SU-DHL-6 (cell line): ENCODE measurements at regions not wholly inside any gene's neighbourhood (a gene's known extent, or its start where the extent isn't known, plus 50 kb on each side); places are given as distances from the start of the nearest gene placed in this dataset.
"Not testable (repeated sequence)": the region's sequence is repeated elsewhere in the genome, so short reads cannot be mapped to it uniquely, and the experiment has no call there.

ENCODE experiments used
- H2AFZ ChIP-seq: fragments of 200-600 bp; sonication (generic); 2 replicates; pipeline ENCODE4 v1.6.1; 2014; ENCODE audit warnings: low read depth, mild to moderate bottlenecking, moderate library complexity, mixed read lengths, antibody characterized with exemption, low read length; ENCODE audit not compliant: severe bottlenecking
- H3F3A ChIP-seq: fragments of 200-600 bp; shearing (Covaris generic); 2 replicates; pipeline ENCODE4 v1.6.0; 2016; ENCODE audit warnings: antibody characterized with exemption, mild to moderate bottlenecking; ENCODE audit not compliant: insufficient read depth
- H3K27ac ChIP-seq: fragments of 200-600 bp; sonication (generic); 2 replicates; pipeline ENCODE4 v1.5.1; 2016; ENCODE audit warnings: low read depth, mild to moderate bottlenecking, low read length, moderate library complexity, mixed read lengths
- H3K27me3 ChIP-seq: fragments of 200-600 bp; sonication (generic), shearing (Covaris generic); 2 replicates; pipeline ENCODE4 v1.6.0; 2014; ENCODE audit warnings: mild to moderate bottlenecking, low read length
- H3K36me3 ChIP-seq: fragments of 200-600 bp; sonication (generic); 2 replicates; pipeline ENCODE4 v1.6.1; 2014; ENCODE audit warnings: mild to moderate bottlenecking, low read length, mixed read lengths
- H3K4me2 ChIP-seq: fragments of 300-600, 200-600 bp; shearing (Covaris generic), sonication (generic); 2 replicates; pipeline ENCODE4 v1.6.0; 2014; ENCODE audit warnings: low read length, low read depth, mild to moderate bottlenecking; ENCODE audit not compliant: poor library complexity, severe bottlenecking
- H3K4me3 ChIP-seq: fragments of 200-600 bp; sonication (generic); 2 replicates; pipeline ENCODE4 v1.5.1; 2014; ENCODE audit warnings: antibody characterized with exemption, low read length, mild to moderate bottlenecking, mixed read lengths; ENCODE audit not compliant: insufficient read depth, poor library complexity, severe bottlenecking
- H3K79me2 ChIP-seq: fragments of 200-600 bp; sonication (generic); 2 replicates; pipeline ENCODE4 v1.6.1; 2014; ENCODE audit warnings: mild to moderate bottlenecking, low read length, moderate library complexity; ENCODE audit not compliant: insufficient read depth
- H3K9ac ChIP-seq: fragments of 200-600 bp; sonication (generic); 2 replicates; pipeline ENCODE4 v1.7.0; 2014; ENCODE audit warnings: mild to moderate bottlenecking, low read length
- H3K9me2 ChIP-seq: fragments of 200-600 bp; sonication (generic); replicated peaks from 2 replicates; pipeline ENCODE4 v1.6.1; 2014; ENCODE audit warnings: low read length; ENCODE audit not compliant: insufficient read depth
- H3K9me3 ChIP-seq: fragments of 200-600 bp; sonication (generic); 2 replicates; pipeline ENCODE4 v1.6.1; 2014; ENCODE audit warnings: low read length, mixed read lengths; ENCODE audit not compliant: insufficient read depth
- H4K20me1 ChIP-seq: fragments of 200-600 bp; sonication (generic); 2 replicates; pipeline ENCODE4 v1.6.1; 2014; ENCODE audit warnings: low read depth, mild to moderate bottlenecking, antibody characterized with exemption, low read length, moderate library complexity, mixed read lengths
- CTCF ChIP-seq: fragments of 200-600 bp; sonication (generic); IDR thresholded peaks from one replicate; pipeline ENCODE4 v1.5.1; 2017; ENCODE audit warnings: antibody characterized with exemption, mild to moderate bottlenecking, low read length, moderate library complexity; ENCODE audit not compliant: insufficient read depth, poor library complexity, severe bottlenecking
- EZH2phosphoT487 ChIP-seq: fragments of 200-600 bp; sonication (generic), shearing (Covaris generic); conservative IDR thresholded peaks from 2 replicates; pipeline ENCODE4 v1.6.1; 2018; ENCODE audit warnings: mild to moderate bottlenecking, antibody characterized with exemption, low read length, moderate library complexity, mixed read lengths

DNA sequence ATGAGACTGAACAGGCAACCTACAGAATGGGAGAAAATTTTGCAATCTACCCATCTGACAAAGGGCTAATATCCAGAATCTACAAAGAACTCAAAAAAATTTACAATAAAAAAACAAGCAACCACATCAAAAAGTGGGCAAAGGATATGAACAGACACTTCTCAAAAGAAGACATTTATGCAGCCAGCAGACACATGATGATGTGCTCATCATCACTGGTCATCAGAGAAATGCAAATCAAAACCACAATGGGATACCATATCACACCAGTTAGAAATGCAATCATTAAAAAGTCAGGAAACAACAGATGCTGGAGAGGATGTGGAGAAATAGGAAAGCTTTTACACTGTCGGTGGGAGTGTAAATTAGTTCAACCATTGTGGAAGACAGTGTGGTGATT lies 51.7 kb upstream of the PAXBP1 start:
- H2AFZ ChIP-seq, H3F3A ChIP-seq, H3K9ac ChIP-seq, H3K79me2 ChIP-seq, H3K9me3 ChIP-seq, H3K4me3 ChIP-seq, H3K4me2 ChIP-seq, H3K27ac ChIP-seq, H3K9me2 ChIP-seq, H3K36me3 ChIP-seq, H4K20me1 ChIP-seq, H3K27me3 ChIP-seq: not testable (repeated sequence)

DNA sequence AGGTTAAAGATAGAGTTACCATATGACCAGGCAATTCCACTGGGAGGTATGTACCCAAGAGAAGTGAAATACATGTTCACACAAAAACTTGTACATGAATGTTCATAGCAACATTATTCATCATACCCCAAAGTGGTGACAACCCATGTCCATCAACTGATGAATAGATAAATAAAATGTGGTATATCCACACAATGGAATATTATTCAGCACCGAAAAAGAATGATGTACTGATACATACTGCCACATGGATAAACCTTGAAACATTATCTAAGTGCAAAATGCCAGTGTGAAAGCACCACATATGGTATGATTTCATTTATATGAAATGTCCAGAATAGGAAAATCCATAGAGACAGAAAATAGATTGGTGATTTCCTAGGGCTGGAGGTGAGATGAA lies 53.4 kb upstream of the PAXBP1 start:
- Histone ChIP-seq H3K9ac (no peak overlapping the region), H3K4me3 (no peak overlapping the region), H2AFZ (no peak overlapping the region), H3K79me2 (no peaks in the 10 kb centered on the region), H4K20me1 (no peaks in the 10 kb centered on the region), H3F3A (no peaks in the 10 kb centered on the region), H3K27me3 (no peaks in the 10 kb centered on the region), H3K9me3 (no peaks in the 10 kb centered on the region), H3K4me2 (no peak overlapping the region), H3K36me3 (no peaks in the 10 kb centered on the region), H3K9me2 (no peaks in the 10 kb centered on the region; the same call in 1 of the 2 replicates), H3K27ac (no peak overlapping the region)
- TF ChIP-seq EZH2phosphoT487: no peak
- no peak for TF ChIP-seq CTCF

DNA sequence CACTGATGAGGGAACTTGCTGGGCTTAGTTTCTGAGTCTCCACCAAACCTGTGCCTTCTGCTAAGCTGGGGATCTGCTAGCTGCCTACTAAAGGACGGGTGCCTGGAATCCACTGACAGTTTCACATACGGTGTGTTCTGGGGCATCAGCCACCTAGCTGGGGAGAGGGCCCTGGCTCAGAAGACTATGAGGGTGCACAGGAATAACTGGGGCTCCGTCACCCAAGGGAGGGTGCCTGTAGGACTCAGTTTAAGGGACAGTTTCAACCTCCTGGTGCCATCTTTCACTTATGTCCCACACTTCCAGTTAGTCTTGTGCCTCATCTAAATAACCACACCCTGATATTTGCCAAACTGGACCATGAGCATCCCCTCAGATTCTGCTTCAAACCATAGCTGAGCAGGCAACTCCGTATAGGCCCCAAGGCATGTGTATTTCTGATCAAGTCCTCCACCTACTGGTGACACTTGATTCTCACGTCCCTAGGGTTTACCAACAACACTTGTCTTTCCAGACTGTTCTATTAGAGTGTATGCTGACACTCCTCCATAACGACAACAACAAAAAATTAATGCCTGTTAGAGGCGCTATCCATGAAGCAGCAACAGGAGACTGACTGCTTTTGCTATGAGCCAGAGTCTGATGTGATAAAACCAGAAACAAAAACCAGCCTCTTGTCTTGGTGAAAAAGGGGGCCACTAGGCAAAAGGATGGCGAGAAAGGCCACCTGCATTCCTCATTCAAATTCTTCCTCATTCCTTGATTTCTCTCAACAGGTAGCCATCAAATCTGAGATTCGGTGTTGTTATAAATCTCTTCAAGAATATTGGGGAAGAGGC lies 55.0 kb upstream of the PAXBP1 start:
- H3K9ac ChIP-seq: no peak overlapping the region
- H3K4me3 ChIP-seq: no peak overlapping the region
- no peak overlapping the region for H3K27ac ChIP-seq
- no peaks in the 10 kb centered on the region for H3K9me2 ChIP-seq
- no peaks in the 10 kb centered on the region for H3K27me3 ChIP-seq
- no peak overlapping the region for H2AFZ ChIP-seq
- no peaks in the 10 kb centered on the region for H3F3A ChIP-seq
- H4K20me1 ChIP-seq: no peaks in the 10 kb centered on the region
- H3K36me3 ChIP-seq: no peaks in the 10 kb centered on the region
- H3K79me2 ChIP-seq: no peaks in the 10 kb centered on the region
- no peaks in the 10 kb centered on the region for H3K9me3 ChIP-seq
- no peak overlapping the region for H3K4me2 ChIP-seq
- no peak for TF ChIP-seq EZH2phosphoT487
- TF ChIP-seq CTCF: peak; percentile 53

DNA sequence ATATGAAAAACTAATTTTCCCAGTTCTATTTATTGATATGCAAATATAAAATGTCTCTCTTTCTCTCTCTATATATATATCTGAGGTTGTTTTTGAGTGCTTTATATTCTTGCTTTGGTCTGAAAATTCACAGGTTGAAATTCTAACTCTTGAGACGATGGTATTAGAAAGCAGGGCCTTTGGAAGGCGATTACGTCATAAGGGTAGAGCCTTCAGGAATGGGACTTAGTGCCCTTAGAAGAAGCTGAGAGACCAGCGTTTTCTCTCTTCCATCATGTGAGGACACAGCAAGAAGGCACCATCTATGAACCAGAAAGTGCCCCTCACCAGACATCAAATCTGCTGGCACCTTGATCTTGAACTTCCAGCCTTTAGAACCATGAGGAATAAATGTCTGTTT lies 57.4 kb upstream of the PAXBP1 start:
- no peak overlapping the region for H3K9ac ChIP-seq
- H3K4me3 ChIP-seq: no peak overlapping the region
- no peak overlapping the region for H2AFZ ChIP-seq
- no peaks in the 10 kb centered on the region for H3K27me3 ChIP-seq
- H3K27ac ChIP-seq: no peak overlapping the region
- no peaks in the 10 kb centered on the region for H3K79me2 ChIP-seq
- H3K9me3 ChIP-seq: no peaks in the 10 kb centered on the region
- no peak for TF ChIP-seq CTCF
- TF ChIP-seq EZH2phosphoT487: no peak
- no peaks in the 10 kb centered on the region for H3K36me3 ChIP-seq
- H3K4me2 ChIP-seq: no peak overlapping the region
- no peaks in the 10 kb centered on the region for H3K9me2 ChIP-seq
- H3F3A ChIP-seq: no peaks in the 10 kb centered on the region
- H4K20me1 ChIP-seq: no peaks in the 10 kb centered on the region
